ENCODE measurements at regions not wholly inside any gene's neighbourhood (a gene's known extent, or its start where the extent isn't known, plus 50 kb on each side); places are given as distances from the start of the nearest gene placed in this dataset.

DNA sequence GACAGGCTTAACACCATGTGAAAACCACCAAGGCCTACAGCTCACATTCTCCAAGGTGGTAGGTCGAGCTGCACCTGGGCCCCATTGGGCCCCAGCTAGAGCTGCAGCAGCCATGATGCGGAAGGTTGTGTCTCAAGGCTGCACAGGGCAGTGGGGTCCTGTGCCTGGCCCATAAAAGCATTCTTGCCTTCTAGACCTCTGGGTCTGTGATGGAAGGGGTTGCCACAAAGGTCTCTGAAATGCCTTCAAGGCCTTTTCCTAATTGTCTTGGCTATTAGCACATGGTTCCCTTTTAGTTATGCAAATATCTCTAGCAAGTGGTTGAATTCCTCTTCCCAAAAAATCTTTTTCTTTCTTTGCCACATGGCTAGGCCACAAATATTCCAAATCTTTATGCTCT lies 52.5 kb upstream of the C11orf58 start:
- Histone ChIP-seq H3K4me3 (no peak overlapping the region), H3K4me1 (replicated peaks) (no peaks in the 10 kb centered on the region), H3K27me3 (replicated peaks) (0 out of 2 replicates have a peak, but pooled peaks cover 4% of the 10 kb centered on the region), H3K9me3 (replicated peaks) (no peaks in the 10 kb centered on the region), H3K36me3 (no peaks in the 10 kb centered on the region), H3K27ac (no peak overlapping the region)
- DNase-seq (ENCODE audit: low read depth in 1 of 2, low spot score in 2 of 2) = no peak

DNA sequence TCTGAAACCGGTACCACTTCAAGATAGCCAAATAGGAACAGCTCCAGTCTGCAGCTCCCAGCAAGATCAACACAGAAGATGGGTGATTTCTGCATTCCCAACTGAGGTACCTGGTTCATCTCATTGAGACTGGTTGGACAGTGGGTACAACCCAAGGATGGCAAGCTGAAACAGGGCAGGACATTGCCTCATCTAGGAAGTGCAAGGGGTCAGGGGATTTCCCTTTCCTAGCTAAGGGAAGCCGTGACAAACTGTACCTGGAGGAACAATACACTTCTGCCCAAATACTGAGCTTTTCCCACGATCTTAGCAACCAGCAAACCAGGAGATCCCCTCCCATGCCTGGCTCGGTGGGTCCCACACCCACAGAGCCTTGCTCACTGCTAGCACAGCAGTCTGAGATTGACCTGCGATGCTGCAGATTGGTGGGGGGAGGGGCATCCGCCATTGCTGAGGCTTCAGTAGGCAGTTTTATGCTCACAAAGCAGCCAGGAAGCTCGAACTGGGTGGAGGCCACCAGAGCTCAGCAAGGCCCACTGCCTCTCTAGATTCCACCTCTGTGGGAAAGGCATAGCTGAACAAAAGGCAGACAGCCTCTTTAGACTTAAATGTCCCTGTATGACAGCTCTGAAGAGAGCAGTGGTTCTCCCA lies 59.9 kb upstream of the C11orf58 start:
- H3K27ac ChIP-seq = no peak overlapping the region
- H3K9me3 ChIP-seq (replicated peaks) = no peaks in the 10 kb centered on the region
- H3K4me3 ChIP-seq = no peak overlapping the region
- no peak for DNase-seq (ENCODE audit: low read depth in 1 of 2, low spot score in 2 of 2)
- no peaks in the 10 kb centered on the region for H3K4me1 ChIP-seq (replicated peaks)
- no peaks in the 10 kb centered on the region for H3K36me3 ChIP-seq
- H3K27me3 ChIP-seq (replicated peaks) = no peaks in the 10 kb centered on the region

DNA sequence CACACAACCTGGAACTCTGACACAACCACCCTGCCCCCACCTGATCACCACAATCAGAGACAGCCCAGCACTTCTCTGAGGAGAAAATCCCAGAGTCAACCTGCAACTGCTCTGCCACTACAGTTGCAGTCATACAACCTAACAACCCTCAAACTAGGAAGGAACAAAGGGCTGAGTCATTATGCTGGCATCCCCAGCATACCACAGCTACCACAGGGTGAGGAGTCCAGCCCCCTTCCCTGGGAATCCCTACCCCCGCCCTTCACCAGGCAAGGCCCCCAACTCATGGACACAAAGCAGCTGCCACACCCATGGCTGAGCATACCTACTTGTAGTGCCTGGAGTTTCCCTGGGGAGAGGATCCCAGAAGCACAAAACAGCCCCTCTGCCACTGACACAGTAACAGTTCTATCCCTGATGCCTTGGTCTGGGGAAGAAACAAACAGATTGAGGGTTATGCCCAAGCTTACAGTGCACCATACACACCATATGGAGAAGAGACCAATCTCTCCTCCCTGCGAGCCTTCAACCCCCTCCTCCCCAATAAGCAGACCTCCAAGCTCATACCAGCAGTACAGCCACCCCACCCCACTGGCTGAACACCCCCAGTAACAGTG lies 68.5 kb upstream of the C11orf58 start:
- peak; percentile 91 to 92 for DNase-seq (ENCODE audit: low read depth in 1 of 2, low spot score in 2 of 2)
- H3K36me3 ChIP-seq = no peaks in the 10 kb centered on the region
- peaks cover 5% of the 10 kb centered on the region for H3K9me3 ChIP-seq (replicated peaks)
- no peaks in the 10 kb centered on the region for H3K27me3 ChIP-seq (replicated peaks)
- no peak overlapping the region for H3K4me3 ChIP-seq
- peaks cover 14% of the 10 kb centered on the region for H3K4me1 ChIP-seq (replicated peaks)
- H3K27ac ChIP-seq = peak overlapping the region; percentile 44

DNA sequence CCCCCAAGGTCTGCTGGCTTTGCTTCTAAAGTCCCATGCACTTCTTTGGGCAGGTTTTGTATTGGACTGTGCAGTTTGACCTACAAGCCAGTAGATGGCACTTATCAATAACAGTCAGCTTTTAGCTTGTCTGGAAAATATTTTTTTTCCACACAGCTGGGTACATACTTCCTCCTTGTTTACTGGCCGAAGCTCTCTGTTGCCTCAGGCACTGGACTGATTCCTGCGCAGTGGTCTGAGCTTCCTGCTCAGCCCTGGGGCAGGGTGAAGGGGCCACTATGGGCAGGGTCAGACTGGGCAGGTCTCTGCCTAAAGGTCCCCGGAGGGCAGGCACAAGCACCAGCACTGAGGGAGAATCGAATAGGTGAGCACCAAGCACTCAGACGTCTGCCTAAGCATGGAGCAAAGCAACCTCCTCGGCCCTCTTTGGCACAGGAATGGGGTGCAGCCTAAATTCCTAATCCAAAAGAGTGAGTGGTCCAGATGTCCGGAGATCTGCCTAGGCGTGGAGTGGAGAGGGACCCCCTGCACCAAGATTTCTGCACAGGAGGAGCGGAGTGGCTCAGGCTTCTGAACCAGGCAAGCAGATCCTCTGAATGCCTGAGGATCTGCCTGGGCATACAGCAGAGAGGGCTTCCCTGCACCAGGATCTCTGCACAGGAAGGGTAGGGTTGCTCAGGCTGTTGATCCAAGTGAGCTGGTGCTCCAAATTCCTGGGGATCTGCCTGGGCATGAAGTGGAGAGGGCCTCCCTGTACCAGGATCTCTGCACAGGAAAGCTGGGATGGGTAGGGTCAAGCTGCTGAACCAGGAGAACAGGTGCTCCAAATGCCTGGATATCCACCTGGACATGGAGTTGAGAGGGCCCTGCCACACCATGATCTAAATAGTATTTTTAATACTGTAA lies 105.9 kb upstream of the C11orf58 start:
- DNase-seq (ENCODE audit: low read depth in 1 of 2, low spot score in 2 of 2) = peak in 1 of 2 experiments; percentile 27
- H3K27ac ChIP-seq = no peak overlapping the region
- no peaks in the 10 kb centered on the region for H3K27me3 ChIP-seq (replicated peaks)
- H3K4me1 ChIP-seq (replicated peaks) = no peaks in the 10 kb centered on the region
- H3K9me3 ChIP-seq (replicated peaks) = no peaks in the 10 kb centered on the region
- H3K4me3 ChIP-seq = no peak overlapping the region
- H3K36me3 ChIP-seq = no peaks in the 10 kb centered on the region

DNA sequence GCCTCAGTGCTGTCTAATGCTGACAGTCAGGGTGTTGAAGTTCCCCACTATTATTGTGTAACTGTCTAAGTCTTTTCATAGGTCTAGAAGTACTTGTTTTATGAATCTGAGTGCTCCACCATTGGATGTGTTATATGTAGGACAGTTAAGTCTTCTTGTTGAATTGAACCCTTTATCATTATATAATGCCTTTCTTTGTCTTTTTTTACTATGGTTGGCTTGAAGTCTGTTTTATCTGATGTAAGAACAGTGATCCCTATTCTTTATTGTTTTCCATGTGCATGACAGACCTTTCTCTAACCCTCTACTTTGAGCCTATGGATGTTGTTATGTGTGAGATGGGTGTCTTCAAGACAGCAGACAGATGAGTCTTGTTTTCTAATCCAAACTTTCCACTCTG lies 107.8 kb upstream of the C11orf58 start:
- Histone ChIP-seq H3K4me1 (replicated peaks) (no peaks in the 10 kb centered on the region), H3K9me3 (replicated peaks) (no peaks in the 10 kb centered on the region), H3K27me3 (replicated peaks) (0 out of 2 replicates have a peak, but pooled peaks cover 2% of the 10 kb centered on the region), H3K36me3 (no peaks in the 10 kb centered on the region), H3K4me3 (no peak overlapping the region), H3K27ac (no peak overlapping the region)
- DNase-seq (ENCODE audit: low read depth in 1 of 2, low spot score in 2 of 2) = no peak

DNA sequence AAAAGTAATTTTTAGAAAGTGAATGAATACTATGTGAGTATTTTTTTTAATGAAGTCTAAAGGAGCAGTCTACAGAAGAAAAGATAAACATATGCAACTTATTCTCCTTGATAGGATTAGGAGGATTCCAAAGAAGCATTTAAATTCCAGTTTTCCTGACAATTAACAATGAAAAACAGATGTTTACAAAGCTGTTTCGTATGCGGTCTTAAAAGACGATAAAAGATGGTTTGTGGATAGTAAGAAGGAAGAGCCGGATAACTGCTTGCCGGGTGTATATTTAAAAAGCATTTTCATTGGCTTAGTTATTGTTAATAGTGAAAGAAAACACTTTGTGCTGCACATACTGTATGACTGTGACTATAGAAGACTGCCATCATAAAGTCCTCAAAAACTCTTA lies 120.0 kb upstream of the C11orf58 start:
- DNase-seq (ENCODE audit: low read depth in 1 of 2, low spot score in 2 of 2) = no peak
- Histone ChIP-seq H3K4me3 (no peak overlapping the region), H3K27me3 (replicated peaks) (no peaks in the 10 kb centered on the region), H3K27ac (no peak overlapping the region), H3K9me3 (replicated peaks) (no peaks in the 10 kb centered on the region), H3K4me1 (replicated peaks) (peaks cover 14% of the 10 kb centered on the region), H3K36me3 (no peaks in the 10 kb centered on the region)

DNA sequence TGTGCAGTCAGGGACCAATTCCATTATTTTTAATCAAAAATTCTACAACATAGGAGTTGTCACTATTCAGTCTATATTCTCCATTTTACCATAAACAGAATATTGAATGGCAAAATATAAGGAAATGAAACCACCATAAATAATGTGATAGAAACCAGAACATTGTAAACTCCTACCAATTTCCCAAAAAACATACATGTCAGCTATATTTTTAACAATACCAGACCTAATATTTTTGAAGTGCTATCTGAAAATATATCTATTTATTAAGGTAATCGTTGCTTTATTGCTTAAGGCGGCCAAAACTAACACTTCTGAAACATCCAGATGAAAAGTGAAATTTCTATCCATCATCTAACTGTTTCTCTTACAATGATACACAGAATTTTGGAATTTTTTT lies 123.0 kb upstream of the C11orf58 start:
- no peak for DNase-seq (ENCODE audit: low read depth in 1 of 2, low spot score in 2 of 2)
- Histone ChIP-seq H3K36me3 (no peaks in the 10 kb centered on the region), H3K9me3 (replicated peaks) (no peaks in the 10 kb centered on the region), H3K27ac (no peak overlapping the region), H3K4me1 (replicated peaks) (peaks cover 22% of the 10 kb centered on the region), H3K27me3 (replicated peaks) (no peaks in the 10 kb centered on the region), H3K4me3 (no peak overlapping the region)

DNA sequence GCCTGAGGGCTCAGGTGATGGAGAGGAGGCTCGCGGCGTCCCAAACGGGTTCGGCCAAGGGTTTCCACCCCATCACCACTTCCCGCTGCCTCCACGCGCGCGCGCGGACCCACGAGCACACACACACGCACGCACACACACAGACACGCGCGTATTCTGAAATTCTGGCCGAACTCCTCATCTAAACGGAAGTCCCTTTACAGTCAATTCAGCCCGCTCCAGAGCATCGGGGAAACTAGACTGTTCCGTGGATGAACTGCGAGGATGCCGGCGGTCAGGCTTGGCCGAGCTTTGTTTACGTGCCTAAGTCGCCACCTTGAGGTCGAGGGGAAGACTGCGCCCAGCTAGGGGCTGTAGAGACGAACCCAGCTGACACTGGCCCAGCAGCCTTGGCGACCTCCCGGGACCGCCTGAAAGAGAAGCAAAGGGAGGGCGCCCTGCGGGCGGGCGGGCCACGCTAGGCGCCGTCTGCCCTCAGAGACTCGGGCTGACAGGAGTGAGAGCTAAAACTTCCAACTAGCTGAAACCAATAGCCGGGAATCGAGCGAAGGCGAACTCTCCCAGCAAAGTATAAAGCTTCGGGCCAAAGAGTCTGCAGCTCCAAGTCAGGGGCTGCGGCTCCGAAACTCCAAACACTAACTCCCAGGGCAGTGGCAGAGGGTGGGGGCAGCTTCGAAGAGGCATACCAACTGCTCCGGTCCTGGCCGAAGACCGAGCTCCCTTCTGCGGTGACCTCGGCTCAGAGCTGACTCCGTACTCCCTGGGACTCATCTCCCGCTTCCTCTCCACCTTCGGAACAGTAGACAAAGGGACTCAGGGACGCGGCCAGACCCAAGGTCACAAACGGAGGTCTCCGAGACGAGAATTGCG lies 124.7 kb upstream of the C11orf58 start:
- H3K4me1 ChIP-seq (replicated peaks) = peaks cover 21% of the 10 kb centered on the region
- H3K4me3 ChIP-seq = peak overlapping the region; percentile 41
- no peak overlapping the region for H3K27ac ChIP-seq
- no peaks in the 10 kb centered on the region for H3K27me3 ChIP-seq (replicated peaks)
- no peaks in the 10 kb centered on the region for H3K9me3 ChIP-seq (replicated peaks)
- no peaks in the 10 kb centered on the region for H3K36me3 ChIP-seq
- DNase-seq (ENCODE audit: low read depth in 1 of 2, low spot score in 2 of 2) = peak; percentile 79 to 93

DNA sequence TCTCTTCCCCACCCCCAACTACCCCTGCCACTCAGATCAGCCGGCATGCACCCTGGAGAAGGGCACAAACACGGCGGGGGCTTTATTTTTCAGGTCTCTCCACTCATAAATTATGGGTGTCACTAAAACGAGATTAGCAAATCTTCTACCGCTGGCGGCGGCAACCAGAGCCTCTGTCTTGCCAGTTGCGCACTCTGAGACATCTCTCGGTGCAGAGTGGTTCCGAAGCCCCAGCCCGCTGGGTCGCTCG lies 125.3 kb upstream of the C11orf58 start:
- Histone ChIP-seq H3K4me1 (replicated peaks) (peaks cover 15% of the 10 kb centered on the region), H3K27ac (no peak overlapping the region), H3K9me3 (replicated peaks) (no peaks in the 10 kb centered on the region), H3K4me3 (peak overlapping the region; percentile 41), H3K36me3 (no peaks in the 10 kb centered on the region), H3K27me3 (replicated peaks) (no peaks in the 10 kb centered on the region)
- no peak for DNase-seq (ENCODE audit: low read depth in 1 of 2, low spot score in 2 of 2)

DNA sequence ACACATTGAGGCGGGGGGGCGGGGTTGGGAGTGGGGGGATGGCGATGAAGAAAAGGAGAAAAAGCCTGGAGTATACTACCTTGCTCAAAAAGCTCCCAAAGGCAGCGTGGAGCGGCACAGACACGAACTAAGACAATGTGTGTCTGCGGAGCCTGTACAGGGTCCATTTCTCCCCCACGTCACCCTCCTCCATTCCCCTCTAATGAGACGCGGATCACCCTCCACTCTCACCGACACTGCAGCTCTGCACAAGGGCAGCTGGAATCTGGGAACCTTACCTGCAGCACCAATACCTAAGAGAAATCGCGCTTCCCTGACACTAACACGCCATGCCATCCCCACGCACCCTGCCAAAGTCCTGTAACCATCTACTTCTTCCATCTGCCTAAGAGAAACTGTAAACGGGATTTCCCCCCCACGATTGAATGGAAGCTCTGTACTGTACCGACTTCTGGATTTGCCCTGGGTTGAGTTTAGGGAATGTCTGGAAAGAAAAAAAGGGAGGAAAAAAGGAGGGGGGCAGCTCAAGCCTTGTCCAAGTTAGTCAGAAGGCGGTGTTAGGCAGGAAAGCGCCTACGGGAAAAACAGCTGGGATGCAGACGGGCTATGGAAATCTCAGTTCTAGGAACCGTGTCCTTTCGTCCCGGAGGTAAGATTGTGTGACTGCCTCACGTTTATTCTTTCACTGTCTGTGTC lies 125.7 kb upstream of the C11orf58 start:
- Histone ChIP-seq H3K27me3 (replicated peaks) (no peaks in the 10 kb centered on the region), H3K36me3 (no peaks in the 10 kb centered on the region), H3K4me1 (replicated peaks) (peaks cover 12% of the 10 kb centered on the region), H3K27ac (no peak overlapping the region), H3K4me3 (peak overlapping the region; percentile 41), H3K9me3 (replicated peaks) (no peaks in the 10 kb centered on the region)
- DNase-seq (ENCODE audit: low read depth in 1 of 2, low spot score in 2 of 2) = peak in 1 of 2 experiments; percentile 33

DNA sequence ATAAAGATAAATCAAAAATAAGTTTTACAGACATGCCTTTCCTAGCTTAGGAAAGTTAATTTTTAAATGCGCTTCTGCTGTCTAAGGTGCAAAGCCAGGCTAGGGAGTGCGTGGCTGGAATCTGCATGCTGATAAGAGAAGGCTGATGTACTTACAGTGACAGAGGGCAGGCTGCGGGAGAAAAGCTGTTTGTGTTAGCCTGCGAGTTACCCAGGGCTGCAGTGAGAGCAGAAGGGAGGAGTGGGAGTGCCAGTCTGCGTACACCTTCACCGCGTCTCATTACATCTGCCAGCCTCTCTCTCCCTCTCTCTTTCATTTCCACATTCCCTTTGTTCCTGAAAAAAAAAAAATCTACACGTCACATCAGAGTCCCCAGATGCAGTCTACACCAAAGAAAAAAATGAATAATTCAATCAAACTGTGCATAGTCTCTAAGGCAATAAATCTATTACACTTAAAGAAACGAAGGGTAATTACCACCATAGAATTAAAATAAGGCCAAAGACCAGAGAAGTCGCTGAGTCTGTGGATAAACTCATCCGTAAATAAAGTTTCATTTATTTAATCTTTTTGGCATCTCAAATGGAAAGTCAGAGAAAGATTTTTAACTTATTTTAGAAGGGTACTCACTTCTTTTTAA lies 126.4 kb upstream of the C11orf58 start:
- Histone ChIP-seq H3K4me3 (no peak overlapping the region), H3K27ac (no peak overlapping the region), H3K36me3 (0 out of 2 replicates have a peak, but pooled peaks cover 1% of the 10 kb centered on the region), H3K27me3 (replicated peaks) (no peaks in the 10 kb centered on the region), H3K4me1 (replicated peaks) (peaks cover 12% of the 10 kb centered on the region), H3K9me3 (replicated peaks) (no peaks in the 10 kb centered on the region)
- no peak for DNase-seq (ENCODE audit: low read depth in 1 of 2, low spot score in 2 of 2)

DNA sequence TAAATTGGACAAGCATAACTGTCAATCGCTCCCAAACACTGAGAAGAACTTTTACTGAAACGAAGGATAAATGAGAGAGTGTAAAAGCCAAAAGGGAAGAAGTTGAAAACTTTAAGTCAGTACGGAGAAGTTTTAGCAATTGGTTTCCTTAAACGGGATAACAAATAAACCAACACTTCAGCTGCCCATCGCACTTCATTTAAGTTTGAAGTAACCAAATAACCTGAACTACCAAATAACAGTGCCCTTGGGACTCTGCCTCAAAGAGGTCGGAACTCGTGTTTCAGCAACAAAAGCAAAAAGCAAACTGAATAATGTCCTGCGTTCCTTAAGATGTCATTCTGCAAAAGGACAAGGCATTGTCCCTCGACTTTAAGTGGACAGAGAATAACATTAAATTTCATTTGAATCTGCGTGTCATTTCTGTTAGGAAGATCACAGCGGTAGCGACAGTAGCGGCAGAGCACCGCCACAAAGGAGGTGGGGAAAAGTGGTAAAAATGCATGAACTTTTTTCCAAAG lies 127.0 kb upstream of the C11orf58 start:
- no peak for DNase-seq (ENCODE audit: low read depth in 1 of 2, low spot score in 2 of 2)
- Histone ChIP-seq H3K4me3 (no peak overlapping the region), H3K27ac (no peak overlapping the region), H3K27me3 (replicated peaks) (no peaks in the 10 kb centered on the region), H3K4me1 (replicated peaks) (peaks cover 12% of the 10 kb centered on the region), H3K36me3 (0 out of 2 replicates have a peak, but pooled peaks cover 3% of the 10 kb centered on the region), H3K9me3 (replicated peaks) (no peaks in the 10 kb centered on the region)
